SU-DHL-6 (cell line): ENCODE measurements at regions not wholly inside any gene's neighbourhood (a gene's known extent, or its start where the extent isn't known, plus 50 kb on each side); places are given as distances from the start of the nearest gene placed in this dataset.

Experiments used
- CTCF ChIP-seq: fragments of 200-600 bp; sonication (generic); IDR thresholded peaks from one replicate; pipeline ENCODE4 v1.5.1; 2017; ENCODE audit warnings: antibody characterized with exemption, mild to moderate bottlenecking, low read length, moderate library complexity; ENCODE audit not compliant: insufficient read depth, poor library complexity, severe bottlenecking
- EZH2phosphoT487 ChIP-seq: fragments of 200-600 bp; sonication (generic), shearing (Covaris generic); conservative IDR thresholded peaks from 2 replicates; pipeline ENCODE4 v1.6.1; 2018; ENCODE audit warnings: mild to moderate bottlenecking, antibody characterized with exemption, low read length, moderate library complexity, mixed read lengths

- TF ChIP-seq CTCF (no peak), EZH2phosphoT487 (no peak)
These were observed 786.9 kb downstream of the EPHA4 start for GRCh38 chr2:220785178-220785577.
